NCI-H2227 (cell line): ENCODE measurements at regions not wholly inside any gene's neighbourhood (a gene's known extent, or its start where the extent isn't known, plus 50 kb on each side); places are given as distances from the start of the nearest gene placed in this dataset.

Experiments
- DNase-seq: peaks from one replicate; lab custom pipeline; 2025; ENCODE audit not compliant: unreplicated experiment; lab: John Stamatoyannopoulos, UW

DNA sequence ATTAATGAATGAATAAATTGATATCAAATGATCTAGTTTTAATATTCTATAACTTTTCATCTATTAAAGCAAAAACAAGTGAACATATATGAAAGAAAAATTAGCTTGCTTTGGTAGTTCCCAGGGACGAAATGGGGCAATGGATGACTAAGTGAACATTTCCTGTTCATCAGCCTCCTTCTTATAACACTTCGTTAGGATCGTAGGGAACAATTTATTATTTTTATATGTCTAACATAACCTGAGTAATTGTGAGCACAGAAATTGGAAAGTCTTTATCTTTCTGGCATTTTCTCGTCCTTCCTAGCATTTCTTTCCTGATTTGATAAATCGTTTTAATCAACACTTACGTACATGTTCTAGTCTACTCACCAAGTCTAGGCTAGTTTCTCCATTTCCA is 59.1 kb upstream of the PPP1R3C start:
- no peak for DNase-seq

DNA sequence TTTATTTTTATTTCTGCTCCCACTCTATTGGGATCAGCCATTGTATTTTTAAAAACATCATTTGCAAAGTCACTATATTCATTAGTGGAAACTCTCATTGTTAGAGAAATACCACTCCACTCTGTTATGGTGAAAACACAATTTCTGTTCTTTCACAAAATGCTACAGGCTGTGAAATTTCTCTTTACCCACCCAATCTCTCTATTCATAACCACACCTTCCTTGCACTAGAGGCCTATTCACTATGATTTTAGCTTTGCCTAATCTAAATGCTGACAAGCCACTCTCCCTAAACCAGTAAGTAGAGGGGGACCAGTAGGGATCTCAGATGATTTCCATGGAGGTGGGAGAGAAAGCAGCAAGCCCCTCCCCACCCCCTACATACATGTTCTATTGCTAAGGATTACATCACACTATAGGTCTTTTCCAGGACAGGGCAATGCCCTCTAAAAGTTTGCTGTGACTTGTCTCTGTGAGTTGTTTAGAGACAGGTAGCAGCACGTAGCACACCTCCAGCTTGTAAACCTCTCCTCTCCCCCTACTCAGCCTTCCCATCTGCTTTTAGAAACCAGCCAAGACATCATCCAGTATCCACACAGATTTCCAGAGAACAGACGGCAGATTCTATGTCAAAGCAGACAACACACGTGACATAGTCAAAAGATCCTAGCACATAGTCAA is 58.3 kb upstream of the PPP1R3C start:
- no peak for DNase-seq

DNA sequence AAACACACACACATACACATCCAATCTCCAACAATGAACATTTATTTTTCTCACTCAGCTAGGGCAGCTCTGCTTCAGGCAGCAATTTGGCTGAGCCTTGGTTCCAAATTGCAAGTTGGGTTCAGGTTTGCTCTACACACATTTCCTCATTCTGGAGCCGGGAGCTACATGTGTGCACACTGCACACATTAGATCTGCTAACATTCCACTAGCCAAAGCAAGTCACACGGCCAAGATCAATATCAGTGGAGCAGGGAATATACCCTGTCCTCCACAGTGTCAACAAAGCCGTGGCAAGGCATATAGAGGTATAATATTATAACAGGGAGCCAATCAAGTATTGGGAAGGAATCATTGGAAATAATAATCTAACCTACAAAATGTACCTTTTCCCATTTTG is 57.5 kb upstream of the PPP1R3C start:
- no peak for DNase-seq

DNA sequence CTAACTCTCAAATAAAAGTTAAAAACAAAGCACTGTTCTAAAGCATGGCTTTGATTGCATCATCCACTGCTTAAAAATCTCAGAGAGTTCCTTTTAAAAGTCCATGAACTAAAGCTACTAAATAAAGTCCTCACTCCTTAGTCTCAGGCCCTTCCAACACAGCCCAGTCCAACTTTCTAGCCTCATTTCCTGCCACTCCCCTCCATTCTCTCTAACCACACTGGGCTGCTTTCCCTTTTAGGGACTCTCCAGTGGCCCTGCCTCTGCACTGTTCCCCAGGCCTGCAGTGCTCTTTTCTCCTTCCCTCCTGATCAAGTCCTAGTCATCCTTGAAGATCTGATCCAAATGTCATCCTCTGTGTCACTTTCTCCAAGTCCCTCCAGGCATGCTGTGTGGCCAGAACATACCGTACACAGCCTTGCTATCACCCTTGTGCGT is 56.9 kb upstream of the PPP1R3C start:
- no peak for DNase-seq

DNA sequence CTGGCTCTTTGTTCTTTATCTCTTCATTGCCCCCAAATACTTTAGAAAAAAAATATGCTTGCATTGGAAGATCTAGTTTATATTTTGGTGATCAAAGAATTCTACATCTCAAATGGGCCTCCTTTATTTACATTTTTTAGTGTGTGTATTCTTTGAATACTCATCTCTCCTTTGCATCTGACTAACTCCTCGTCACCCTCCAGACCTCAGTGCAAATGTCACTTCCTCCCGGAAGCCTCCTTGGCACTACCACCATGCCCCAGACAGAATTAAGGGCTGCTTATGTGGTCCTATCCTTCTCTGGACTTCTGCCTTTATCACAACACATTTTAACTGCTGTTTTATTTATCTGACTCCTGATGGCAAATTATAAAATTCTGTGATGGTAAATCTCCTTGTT is 52.0 kb upstream of the PPP1R3C start:
- DNase-seq: no peak

DNA sequence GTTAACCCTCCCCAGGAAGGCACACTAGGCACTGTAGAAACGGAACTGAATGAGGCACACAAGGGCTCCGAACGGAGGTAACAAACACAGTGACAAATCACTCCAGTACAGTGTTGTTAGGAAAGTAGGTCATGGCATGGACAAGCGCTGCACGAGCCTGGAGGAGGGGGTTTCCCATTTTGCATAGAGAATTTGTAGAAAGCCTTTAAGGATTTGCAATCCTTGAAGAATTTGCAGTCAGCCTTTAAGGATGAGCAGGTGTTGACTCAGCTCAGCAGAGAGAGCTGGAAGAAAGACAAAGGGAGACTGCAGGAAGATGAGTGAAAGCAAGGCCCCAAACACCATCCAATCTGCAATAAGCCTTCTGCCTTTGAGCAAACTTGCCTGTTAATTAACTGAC is 51.1 kb upstream of the PPP1R3C start:
- DNase-seq: no peak

DNA sequence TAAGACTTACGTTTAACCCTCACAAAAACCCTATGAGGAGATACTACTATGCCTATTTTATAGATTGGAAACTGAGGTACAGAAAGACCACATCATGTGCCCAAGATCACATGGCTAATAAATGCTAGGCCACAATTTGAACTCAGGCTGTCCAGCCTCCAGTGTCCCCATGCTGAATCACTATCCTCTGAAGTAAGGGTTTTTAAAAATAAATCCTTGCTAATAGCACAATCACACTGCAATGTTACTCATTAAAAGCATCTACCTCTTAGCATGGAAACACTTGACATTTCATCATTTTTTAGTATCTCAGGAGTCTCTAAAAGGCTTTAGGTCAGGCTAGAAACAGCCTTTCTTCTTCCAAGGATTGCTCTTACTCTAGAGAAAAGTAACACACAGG is 50.0 kb upstream of the PPP1R3C start:
- no peak for DNase-seq
